Breast epithelium (tissue), 4 donors: ENCODE measurements at regions not wholly inside any gene's neighbourhood (a gene's known extent, or its start where the extent isn't known, plus 50 kb on each side); places are given as distances from the start of the nearest gene placed in this dataset.

Source experiments
- DNase-seq, 2 donors: peaks; one replicate each; pipeline ENCODE4 v3.0.0-alpha.2; 2019; ENCODE audit warnings: low spot score in 2 of 2
- H3K27ac ChIP-seq, 2 donors: fragments of 200-600 bp; sonication (generic) in 1 of 2; one replicate each; pipeline ENCODE4 v1.5.1; 2016 to 2019; ENCODE audit warnings: mild to moderate bottlenecking in 1 of 2
- H3K27me3 ChIP-seq, 2 donors: fragments of 200-600 bp; sonication (generic) in 1 of 2; one replicate each; pipeline versions ENCODE4 v1.5.1 to v1.6.0; 2017 to 2019; ENCODE audit warnings: control low read depth in 1 of 2, mild to moderate bottlenecking in 1 of 2
- H3K36me3 ChIP-seq: fragments of 200-600 bp; one replicate; pipeline ENCODE4 v1.5.1; 2019
- H3K4me1 ChIP-seq, 2 donors: fragments of 200-600 bp; sonication (generic); one replicate each; pipeline ENCODE4 v1.5.1; 2016 to 2019; ENCODE audit warnings: control low read depth in 1 of 2
- H3K4me3 ChIP-seq, 3 donors: fragments of 200-600 bp; sonication (generic); 1 replicate in 2 of 3; 2 replicates in 1 of 3; pipeline ENCODE4 v1.5.1; 2016 to 2019; ENCODE audit warnings: mild to moderate bottlenecking in 3 of 3, moderate library complexity in 2 of 3
- H3K9me3 ChIP-seq, 2 donors: fragments of 200-600 bp; sonication (generic) in 1 of 2; one replicate each; pipeline ENCODE4 v1.5.1; 2016 to 2019; ENCODE audit warnings: control low read depth in 1 of 2
- CTCF ChIP-seq, 3 donors: fragments of 450-650 bp; IDR thresholded peaks; one replicate each; pipeline ENCODE4 v1.5.1; 2016 to 2017; ENCODE audit warnings: antibody characterized with exemption in 3 of 3, mild to moderate bottlenecking in 3 of 3, moderate library complexity in 3 of 3
- POLR2A ChIP-seq: fragments of 450-650 bp; IDR thresholded peaks from one replicate; pipeline ENCODE4 v1.6.1; 2016; ENCODE audit warnings: antibody characterized with exemption, mild to moderate bottlenecking, moderate library complexity
- POLR2AphosphoS5 ChIP-seq, 3 donors: sonication (generic); formaldehyde crosslinking; IDR thresholded peaks; one replicate each; pipeline ENCODE4 v1.6.1; 2017; ENCODE audit warnings: antibody characterized with exemption in 3 of 3
- intact Hi-C: fragments of 100-400 bp; cut with DNase I; formaldehyde crosslinking; loops from one replicate; pipeline ENCODE4 v1.15.1; 2023; ENCODE audit warnings: low total_unique reads

GRCh38 chr2:19560785-19561184, 202.4 kb upstream of the OSR1 start:
- Histone ChIP-seq H3K4me1 (no peaks in the 10 kb centered on the region), H3K9me3 (no peaks in the 10 kb centered on the region), H3K36me3 (no peaks in the 10 kb centered on the region), H3K27me3 (no peaks in the 10 kb centered on the region), H3K27ac (no peak overlapping the region), H3K4me3 (no peak overlapping the region)
- DNase-seq = no peak
- intact Hi-C loops = no loop called here
- TF ChIP-seq POLR2AphosphoS5 (IDR thresholded peaks at IDR 0.05) = no peak
- no peak for TF ChIP-seq POLR2A
- TF ChIP-seq CTCF (IDR thresholded peaks at IDR 0.05) = no peak

GRCh38 chr2:19559596-19560240, 201.3 kb upstream of the OSR1 start:
- Histone ChIP-seq H3K27me3 (no peaks in the 10 kb centered on the region), H3K36me3 (no peaks in the 10 kb centered on the region), H3K4me1 (no peaks in the 10 kb centered on the region), H3K9me3 (no peaks in the 10 kb centered on the region), H3K4me3 (no peak overlapping the region), H3K27ac (no peak overlapping the region)
- TF ChIP-seq CTCF (IDR thresholded peaks at IDR 0.05) = no peak
- no peak for TF ChIP-seq POLR2A
- no peak for TF ChIP-seq POLR2AphosphoS5 (IDR thresholded peaks at IDR 0.05)
- intact Hi-C loops = no loop called here
- DNase-seq = no peak

- Histone ChIP-seq H3K4me1 (no peaks in the 10 kb centered on the region), H3K9me3 (no peaks in the 10 kb centered on the region), H3K27me3 (no peaks in the 10 kb centered on the region), H3K4me3 (no peak overlapping the region), H3K27ac (no peak overlapping the region), H3K36me3 (no peaks in the 10 kb centered on the region)
- TF ChIP-seq CTCF (IDR thresholded peaks at IDR 0.05) = no peak
- TF ChIP-seq POLR2AphosphoS5 (IDR thresholded peaks at IDR 0.05) = no peak
- TF ChIP-seq POLR2A = no peak
- intact Hi-C loops = no loop called here
- no peak for DNase-seq
Observed at GRCh38 chr2:19556648-19557047, 198.2 kb upstream of the OSR1 start.

- H3K27me3 ChIP-seq = no peaks in the 10 kb centered on the region
- intact Hi-C loops = loop anchor here (5.0 kb wide), 1 partner anchor 1102 kb away; no protein-coding TSS in a partner anchor
- H3K27ac ChIP-seq = no peak overlapping the region
- H3K4me3 ChIP-seq = no peak overlapping the region
- TF ChIP-seq CTCF (IDR thresholded peaks at IDR 0.05) = no peak
- H3K36me3 ChIP-seq = no peaks in the 10 kb centered on the region
- H3K9me3 ChIP-seq = no peaks in the 10 kb centered on the region
- no peaks in the 10 kb centered on the region for H3K4me1 ChIP-seq
- DNase-seq = no peak
Observed at GRCh38 chr2:19554520-19554919, 196.1 kb upstream of the OSR1 start.

GRCh38 chr2:19552270-19552669, 193.8 kb upstream of the OSR1 start:
- TF ChIP-seq POLR2A (no peak), CTCF (IDR thresholded peaks at IDR 0.05) (no peak), POLR2AphosphoS5 (IDR thresholded peaks at IDR 0.05) (no peak)
- H3K9me3 ChIP-seq = no peaks in the 10 kb centered on the region
- intact Hi-C loops = loop anchor here (5.0 kb wide), 1 partner anchor 1100 kb away; no protein-coding TSS in a partner anchor
- no peak for DNase-seq
- no peaks in the 10 kb centered on the region for H3K27me3 ChIP-seq
- H3K4me1 ChIP-seq = no peaks in the 10 kb centered on the region
- H3K36me3 ChIP-seq = no peaks in the 10 kb centered on the region
- H3K4me3 ChIP-seq = no peak overlapping the region
- no peak overlapping the region for H3K27ac ChIP-seq
